Kidney epithelial cell (primary cell): ENCODE measurements at regions not wholly inside any gene's neighbourhood (a gene's known extent, or its start where the extent isn't known, plus 50 kb on each side); places are given as distances from the start of the nearest gene placed in this dataset.

Source experiments
- DNase-seq: peaks from one replicate; pipeline ENCODE4 v3.0.0-alpha.2; 2010; ENCODE audit warnings: low read depth
- H3K27me3 ChIP-seq: 2 replicates; pipeline ENCODE4 v1.6.0; 2011; ENCODE audit warnings: low read length; ENCODE audit not compliant: control insufficient read depth, insufficient read depth
- H3K36me3 ChIP-seq: 2 replicates; pipeline ENCODE4 v1.5.1; 2011; ENCODE audit warnings: low read length; ENCODE audit not compliant: control insufficient read depth, insufficient read depth
- H3K4me3 ChIP-seq: 2 replicates; pipeline ENCODE4 v1.5.1; 2011; ENCODE audit warnings: low read depth, mild to moderate bottlenecking, control low read depth, low read length
- TF ChIP-seq, protein P1 (sequence below): IDR thresholded peaks from 2 replicates; pipeline ENCODE4 v1.5.1; 2011; ENCODE audit warnings: mild to moderate bottlenecking, moderate library complexity, low read length, control low read depth, inconsistent platforms; ENCODE audit not compliant: insufficient read depth, poor library complexity, severe bottlenecking

DNA sequence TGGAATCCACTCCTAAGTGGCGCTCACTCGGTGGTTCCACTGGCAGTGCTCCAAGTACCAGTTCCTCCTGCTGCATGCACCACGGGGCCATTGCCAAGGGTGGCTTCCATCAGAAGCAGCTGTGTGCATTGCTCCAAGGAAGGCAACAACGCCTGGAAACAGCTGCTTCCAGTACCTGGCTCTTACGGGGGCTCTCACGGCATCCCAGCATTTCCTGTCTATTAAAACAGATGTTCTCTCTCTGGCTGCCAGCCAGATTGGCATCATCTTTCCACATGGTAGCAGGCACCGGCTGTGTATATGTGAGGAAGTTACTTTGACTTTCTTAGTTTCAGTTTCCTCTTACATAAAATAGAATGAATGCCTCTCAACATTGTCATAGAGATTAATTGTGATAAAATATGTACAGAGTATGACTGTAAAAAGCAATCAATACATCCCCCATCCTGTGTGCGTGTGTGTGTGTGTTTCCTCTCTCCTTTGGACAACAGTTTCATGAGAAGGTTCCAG, 84.9 kb downstream of the CMPK2 start:
- peak; percentile 25 for DNase-seq
- TF ChIP-seq, protein P1, sequence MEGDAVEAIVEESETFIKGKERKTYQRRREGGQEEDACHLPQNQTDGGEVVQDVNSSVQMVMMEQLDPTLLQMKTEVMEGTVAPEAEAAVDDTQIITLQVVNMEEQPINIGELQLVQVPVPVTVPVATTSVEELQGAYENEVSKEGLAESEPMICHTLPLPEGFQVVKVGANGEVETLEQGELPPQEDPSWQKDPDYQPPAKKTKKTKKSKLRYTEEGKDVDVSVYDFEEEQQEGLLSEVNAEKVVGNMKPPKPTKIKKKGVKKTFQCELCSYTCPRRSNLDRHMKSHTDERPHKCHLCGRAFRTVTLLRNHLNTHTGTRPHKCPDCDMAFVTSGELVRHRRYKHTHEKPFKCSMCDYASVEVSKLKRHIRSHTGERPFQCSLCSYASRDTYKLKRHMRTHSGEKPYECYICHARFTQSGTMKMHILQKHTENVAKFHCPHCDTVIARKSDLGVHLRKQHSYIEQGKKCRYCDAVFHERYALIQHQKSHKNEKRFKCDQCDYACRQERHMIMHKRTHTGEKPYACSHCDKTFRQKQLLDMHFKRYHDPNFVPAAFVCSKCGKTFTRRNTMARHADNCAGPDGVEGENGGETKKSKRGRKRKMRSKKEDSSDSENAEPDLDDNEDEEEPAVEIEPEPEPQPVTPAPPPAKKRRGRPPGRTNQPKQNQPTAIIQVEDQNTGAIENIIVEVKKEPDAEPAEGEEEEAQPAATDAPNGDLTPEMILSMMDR: no peak
- H3K36me3 ChIP-seq: no peaks in the 10 kb centered on the region

DNA sequence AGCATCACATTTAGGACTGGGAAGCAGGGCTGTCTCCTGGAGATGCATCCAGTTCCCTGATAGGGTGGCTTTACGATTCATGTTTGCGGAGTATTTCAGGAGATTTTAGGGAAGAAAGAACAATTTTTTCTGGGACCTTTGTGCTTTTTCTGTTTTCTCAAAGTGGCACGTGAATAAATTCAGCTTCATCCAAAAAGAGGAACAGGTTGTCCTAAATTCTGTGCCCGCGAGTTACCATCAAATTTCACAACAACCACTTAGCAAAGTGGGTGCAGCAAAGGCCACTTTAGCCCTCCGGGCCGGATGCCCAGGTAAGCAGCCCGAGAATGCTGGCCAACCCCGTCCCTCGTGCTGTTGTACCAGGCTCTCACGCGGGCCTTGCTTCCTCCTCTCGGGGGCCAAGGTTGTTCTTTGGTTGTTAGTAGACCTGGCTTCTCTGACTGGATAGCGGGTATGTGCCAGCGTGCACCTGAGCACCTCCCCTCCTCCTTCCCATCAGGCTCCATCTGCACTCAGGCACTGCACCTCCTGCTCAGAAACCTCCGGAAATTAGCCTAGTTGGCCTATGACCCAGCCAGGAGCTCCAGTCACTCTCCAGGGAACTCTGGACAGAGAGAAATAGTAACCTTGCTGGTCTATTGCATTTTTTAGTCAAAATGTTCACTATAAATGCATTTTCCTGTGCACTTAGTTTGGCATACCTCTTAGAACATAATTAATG, 83.0 kb downstream of the CMPK2 start:
- TF ChIP-seq, protein P1: no peak
- H3K36me3 ChIP-seq: no peaks in the 10 kb centered on the region
- DNase-seq: no peak

More for the DNA sequence above, 84.9 kb downstream of the CMPK2 start:
- no peak overlapping the region for H3K4me3 ChIP-seq
- H3K27me3 ChIP-seq: no peaks in the 10 kb centered on the region

DNA sequence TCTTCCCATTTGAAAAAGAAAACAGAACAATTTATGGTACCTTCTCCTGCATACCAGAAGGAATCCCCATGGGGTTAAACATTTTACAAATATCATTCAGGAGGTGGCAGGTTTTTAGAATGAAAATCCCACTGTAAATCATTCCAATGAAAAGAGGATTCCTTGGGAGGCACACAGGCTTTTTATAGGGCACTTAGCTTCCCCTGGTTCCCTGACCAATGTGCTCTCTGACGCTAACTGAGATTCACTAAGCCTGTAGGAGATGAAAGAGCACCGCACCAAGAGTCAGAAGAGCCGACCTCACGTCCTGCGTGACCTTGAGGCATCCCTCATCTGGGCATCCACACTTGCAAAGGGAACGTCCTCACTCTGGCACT, 82.5 kb downstream of the CMPK2 start:
- H3K27me3 ChIP-seq: no peaks in the 10 kb centered on the region
- TF ChIP-seq, protein P1: no peak
- H3K4me3 ChIP-seq: no peak overlapping the region
- no peak for DNase-seq
- H3K36me3 ChIP-seq: no peaks in the 10 kb centered on the region

More for the DNA sequence above, 83.0 kb downstream of the CMPK2 start:
- H3K27me3 ChIP-seq: no peaks in the 10 kb centered on the region
- no peak overlapping the region for H3K4me3 ChIP-seq

DNA sequence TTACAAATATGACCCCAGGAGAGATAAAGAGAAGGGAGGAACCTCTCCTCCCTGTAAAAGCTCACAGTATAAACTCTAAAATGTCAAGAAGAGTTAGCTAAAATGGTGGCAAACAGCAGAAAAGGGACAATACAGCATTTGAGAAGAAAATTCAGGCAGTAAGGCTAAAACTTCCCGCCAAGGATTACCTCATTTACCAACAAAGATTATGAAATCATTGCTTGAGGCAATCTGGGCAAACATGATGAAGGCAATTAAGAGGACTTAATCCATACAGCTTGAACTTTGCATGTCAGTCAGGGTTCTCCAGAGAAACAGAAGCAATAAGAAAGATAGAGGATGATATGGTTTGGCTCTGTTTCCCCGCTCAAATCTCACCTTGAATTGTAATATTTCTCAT, 81.4 kb downstream of the CMPK2 start:
- no peak for DNase-seq
- no peaks in the 10 kb centered on the region for H3K36me3 ChIP-seq
- no peak overlapping the region for H3K4me3 ChIP-seq
- no peaks in the 10 kb centered on the region for H3K27me3 ChIP-seq
- TF ChIP-seq, protein P1: no peak

DNA sequence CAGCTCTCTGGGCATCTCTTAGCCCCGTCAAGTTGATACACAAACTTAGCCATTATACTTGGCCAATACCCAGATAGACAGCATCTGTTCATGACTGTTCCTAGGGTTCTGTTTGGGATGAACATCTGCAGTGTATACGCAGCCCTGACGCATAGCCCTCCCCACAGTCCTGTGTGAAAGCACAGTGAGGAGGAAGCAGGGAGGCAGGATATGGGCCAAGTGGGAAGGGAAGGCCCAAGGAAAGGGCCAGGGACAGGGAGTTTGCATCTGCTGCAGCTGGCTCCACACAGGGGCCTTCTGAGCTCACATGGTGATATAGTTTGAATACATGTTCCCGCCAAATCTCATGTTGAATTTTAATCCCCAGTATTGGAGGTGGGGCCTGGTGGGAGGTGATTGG, 80.2 kb downstream of the CMPK2 start:
- DNase-seq: no peak
- Histone ChIP-seq H3K4me3 (no peak overlapping the region), H3K36me3 (no peaks in the 10 kb centered on the region), H3K27me3 (no peaks in the 10 kb centered on the region)
- TF ChIP-seq, protein P1: no peak

DNA sequence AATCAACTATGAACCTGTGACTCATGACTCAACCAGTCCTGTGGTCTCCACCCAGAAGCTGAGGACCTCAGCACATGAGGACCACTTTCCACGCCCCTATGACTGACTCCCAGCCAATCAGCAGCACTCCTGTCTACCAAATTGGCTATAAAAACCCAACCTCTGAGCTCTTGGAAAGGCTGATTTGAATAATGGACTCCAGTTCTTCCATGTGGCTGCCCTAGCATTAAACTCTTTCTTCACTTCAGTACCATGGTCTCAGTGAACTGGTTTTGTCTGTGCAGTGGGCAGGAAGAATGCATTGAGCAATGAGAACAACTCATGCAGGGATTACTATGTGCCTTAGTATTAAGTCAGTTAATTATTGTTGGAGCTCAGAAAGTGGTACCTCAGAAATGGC, 78.3 kb downstream of the CMPK2 start:
- peak; percentile 50 for DNase-seq
- Histone ChIP-seq H3K4me3 (no peak overlapping the region), H3K27me3 (no peaks in the 10 kb centered on the region), H3K36me3 (no peaks in the 10 kb centered on the region)
- TF ChIP-seq, protein P1: no peak
